Suppressor macrophage treated with lipopolysaccharide for 4 hours (primary cell): ENCODE measurements at regions not wholly inside any gene's neighbourhood (a gene's known extent, or its start where the extent isn't known, plus 50 kb on each side); places are given as distances from the start of the nearest gene placed in this dataset.

ENCODE experiments used
- DNase-seq: peaks from one replicate; pipeline ENCODE4 v3.0.0-alpha.2; 2020

- DNase-seq: peak; percentile 78
These were observed 67.9 kb upstream of the AKAP13 start for GRCh38 chr15:85312486-85312885.

- DNase-seq: peak; percentile 81
These were observed 67.5 kb upstream of the AKAP13 start for GRCh38 chr15:85312929-85313331.

GRCh38 chr15:85313339-85313738 lies 67.1 kb upstream of the AKAP13 start:
- DNase-seq: no peak

- DNase-seq: no peak
These were observed 66.3 kb upstream of the AKAP13 start for GRCh38 chr15:85314146-85314545.

- DNase-seq: no peak
These were observed 65.8 kb upstream of the AKAP13 start for GRCh38 chr15:85314633-85315032.

- DNase-seq: no peak
These were observed 64.0 kb upstream of the AKAP13 start for GRCh38 chr15:85316244-85316934.

GRCh38 chr15:85318048-85318731 lies 62.2 kb upstream of the AKAP13 start:
- peak; percentile 82 for DNase-seq

GRCh38 chr15:85318732-85319076 lies 61.7 kb upstream of the AKAP13 start:
- DNase-seq: no peak

- DNase-seq: no peak
These were observed 56.2 kb upstream of the AKAP13 start for GRCh38 chr15:85324202-85324601.

GRCh38 chr15:85325834-85326233 lies 54.6 kb upstream of the AKAP13 start:
- no peak for DNase-seq

- DNase-seq: no peak
These were observed 54.1 kb upstream of the AKAP13 start for GRCh38 chr15:85326291-85326690.

GRCh38 chr15:85327820-85328219 lies 52.6 kb upstream of the AKAP13 start:
- no peak for DNase-seq

- peak; percentile 70 for DNase-seq
These were observed 50.6 kb upstream of the AKAP13 start for GRCh38 chr15:85329561-85330422.
